ENCODE measurements at regions not wholly inside any gene's neighbourhood (a gene's known extent, or its start where the extent isn't known, plus 50 kb on each side); places are given as distances from the start of the nearest gene placed in this dataset.

DNA sequence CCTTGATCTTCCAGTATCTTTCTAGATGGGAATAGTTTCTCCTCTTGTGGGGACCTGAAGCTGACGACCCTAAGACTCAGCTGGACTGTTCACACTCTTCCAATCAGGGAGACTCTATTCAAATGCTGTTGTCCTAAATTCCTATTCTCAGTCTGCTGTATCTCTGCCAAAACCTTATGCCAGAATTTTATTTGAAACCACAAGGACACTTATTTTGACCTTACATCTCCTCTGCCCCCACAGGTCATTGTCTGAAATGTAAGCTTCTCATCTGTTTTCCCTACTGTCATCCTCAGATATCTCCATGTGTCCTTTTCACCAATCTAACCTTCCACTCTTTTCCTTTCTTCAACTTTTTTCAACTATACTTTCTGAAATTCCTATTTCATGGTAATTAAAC lies 289.5 kb upstream of the SGK1 start:
- DNase-seq (ENCODE audit: low spot score), result no peak

DNA sequence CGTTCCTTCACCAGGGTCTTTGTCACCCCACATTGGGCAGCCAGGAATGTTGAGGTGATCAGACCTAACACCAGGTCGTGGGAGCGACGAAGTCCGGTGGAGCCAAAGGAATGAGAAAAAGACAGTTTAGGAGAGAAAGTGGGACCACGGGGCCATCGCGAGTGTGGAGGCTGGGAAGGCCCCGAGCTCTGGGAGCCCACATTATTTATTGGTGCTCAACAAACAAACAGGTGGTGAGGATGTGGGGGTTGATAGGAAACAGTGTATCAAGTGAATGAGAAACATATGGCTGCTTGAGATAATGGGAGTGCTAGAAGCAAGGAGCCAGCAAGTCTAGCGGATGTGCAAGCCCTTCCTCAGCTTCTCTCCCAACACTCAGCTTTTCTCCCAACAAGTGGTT lies 287.1 kb upstream of the SGK1 start:
- no peak for DNase-seq (ENCODE audit: low spot score)
- TF ChIP-seq, protein P1, sequence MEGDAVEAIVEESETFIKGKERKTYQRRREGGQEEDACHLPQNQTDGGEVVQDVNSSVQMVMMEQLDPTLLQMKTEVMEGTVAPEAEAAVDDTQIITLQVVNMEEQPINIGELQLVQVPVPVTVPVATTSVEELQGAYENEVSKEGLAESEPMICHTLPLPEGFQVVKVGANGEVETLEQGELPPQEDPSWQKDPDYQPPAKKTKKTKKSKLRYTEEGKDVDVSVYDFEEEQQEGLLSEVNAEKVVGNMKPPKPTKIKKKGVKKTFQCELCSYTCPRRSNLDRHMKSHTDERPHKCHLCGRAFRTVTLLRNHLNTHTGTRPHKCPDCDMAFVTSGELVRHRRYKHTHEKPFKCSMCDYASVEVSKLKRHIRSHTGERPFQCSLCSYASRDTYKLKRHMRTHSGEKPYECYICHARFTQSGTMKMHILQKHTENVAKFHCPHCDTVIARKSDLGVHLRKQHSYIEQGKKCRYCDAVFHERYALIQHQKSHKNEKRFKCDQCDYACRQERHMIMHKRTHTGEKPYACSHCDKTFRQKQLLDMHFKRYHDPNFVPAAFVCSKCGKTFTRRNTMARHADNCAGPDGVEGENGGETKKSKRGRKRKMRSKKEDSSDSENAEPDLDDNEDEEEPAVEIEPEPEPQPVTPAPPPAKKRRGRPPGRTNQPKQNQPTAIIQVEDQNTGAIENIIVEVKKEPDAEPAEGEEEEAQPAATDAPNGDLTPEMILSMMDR (IDR thresholded peaks at IDR 0.05; ENCODE audit: extremely low read depth, missing control alignments), result no peak

More for the DNA sequence above, 289.5 kb upstream of the SGK1 start:
- TF ChIP-seq, protein P1 (IDR thresholded peaks at IDR 0.05; ENCODE audit: extremely low read depth, missing control alignments), result no peak

DNA sequence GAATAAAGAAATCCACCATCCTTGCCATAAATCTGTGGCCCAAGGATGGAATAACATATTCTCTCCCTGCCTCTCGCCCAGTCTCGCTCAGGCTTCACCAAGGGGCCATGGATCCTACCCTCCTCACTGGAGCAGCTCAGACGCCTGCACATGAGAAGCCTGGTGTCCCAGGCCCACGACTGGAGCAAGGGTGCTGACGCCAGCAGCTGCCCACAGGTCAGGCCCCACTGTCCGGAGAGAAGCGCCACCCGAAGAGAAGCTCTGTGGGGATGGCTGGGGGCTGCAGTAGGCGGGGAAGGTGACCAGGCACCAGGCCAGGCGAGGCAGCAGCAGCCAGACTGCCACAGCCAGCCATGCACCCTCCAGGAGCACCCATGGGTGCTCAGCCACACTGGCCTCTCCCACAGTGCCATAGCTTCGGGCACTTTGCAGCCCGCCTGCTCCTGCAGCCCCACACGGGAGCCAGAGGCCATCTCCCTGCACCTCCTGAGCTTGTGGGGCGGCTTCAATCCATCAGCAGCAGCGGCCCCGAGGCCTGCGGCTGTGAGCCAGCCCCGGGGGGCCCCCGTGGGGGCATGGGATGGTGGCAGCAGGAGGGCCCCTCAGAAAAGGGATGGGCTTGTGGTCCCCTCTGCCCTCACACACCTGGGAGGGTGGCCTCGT lies 286.2 kb upstream of the SGK1 start:
- DNase-seq (ENCODE audit: low spot score), result no peak
- TF ChIP-seq, protein P1 (IDR thresholded peaks at IDR 0.05; ENCODE audit: extremely low read depth, missing control alignments), result no peak

DNA sequence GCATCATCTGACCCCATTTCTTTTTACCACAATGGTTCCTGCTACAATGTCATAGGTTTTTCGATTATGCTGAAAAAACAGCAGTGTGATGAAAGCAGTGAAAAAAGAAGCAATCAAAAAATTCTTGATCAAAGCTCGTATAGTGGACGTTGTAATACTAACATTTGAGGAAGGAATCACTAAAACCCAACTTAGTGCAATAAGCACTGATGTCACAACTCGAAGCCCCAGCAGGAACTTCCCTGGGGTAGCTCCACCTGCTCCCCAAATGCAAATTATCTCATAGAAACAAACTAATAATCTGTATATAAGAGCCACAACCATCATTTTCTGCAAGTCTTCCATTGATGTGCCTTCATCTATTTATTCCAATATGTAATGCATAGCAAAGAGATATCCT lies 285.6 kb upstream of the SGK1 start:
- no peak for DNase-seq (ENCODE audit: low spot score)
- TF ChIP-seq, protein P1 (IDR thresholded peaks at IDR 0.05; ENCODE audit: extremely low read depth, missing control alignments), result no peak

DNA sequence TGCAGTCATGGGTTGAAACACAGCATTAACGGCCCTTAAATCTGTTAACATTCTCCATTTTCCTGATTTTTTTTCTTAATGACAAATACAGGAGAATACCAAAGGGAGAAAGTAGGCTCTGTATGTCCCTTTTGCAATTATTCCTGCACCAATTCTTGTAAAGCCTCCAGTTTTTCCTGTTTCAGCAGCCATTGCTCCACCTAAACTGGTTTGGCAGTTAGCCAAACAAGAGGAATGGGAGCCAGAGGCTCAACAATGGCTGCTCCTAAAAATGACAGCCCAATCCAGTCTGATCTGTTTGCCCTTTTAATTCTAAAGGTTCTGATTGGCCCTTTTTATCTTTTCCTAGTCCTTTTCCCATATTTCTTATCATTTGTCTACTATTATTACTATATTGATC lies 284.2 kb upstream of the SGK1 start:
- DNase-seq (ENCODE audit: low spot score), result no peak

DNA sequence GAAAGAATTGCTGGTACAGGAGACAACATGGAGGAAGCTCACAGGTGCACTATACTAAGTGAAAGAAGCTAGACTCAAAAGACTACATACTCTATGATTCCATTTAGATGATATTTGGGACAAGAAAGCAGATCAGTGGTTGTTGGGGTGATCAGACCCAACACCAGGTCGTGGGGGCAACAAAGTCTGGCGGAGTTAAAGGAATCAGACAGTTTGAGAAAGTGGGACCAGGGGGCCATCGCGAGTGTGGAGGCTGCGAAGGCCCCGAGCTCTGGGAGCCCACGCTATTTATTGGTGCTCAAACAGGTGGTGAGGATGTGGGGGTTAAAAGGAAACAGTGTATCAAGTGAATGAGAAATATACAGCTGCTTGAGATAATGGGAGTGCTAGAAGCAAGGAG lies 282.8 kb upstream of the SGK1 start:
- TF ChIP-seq, protein P1 (IDR thresholded peaks at IDR 0.05; ENCODE audit: extremely low read depth, missing control alignments), result no peak
- no peak for DNase-seq (ENCODE audit: low spot score)

More for the DNA sequence above, 284.2 kb upstream of the SGK1 start:
- TF ChIP-seq, protein P1 (IDR thresholded peaks at IDR 0.05; ENCODE audit: extremely low read depth, missing control alignments), result no peak

DNA sequence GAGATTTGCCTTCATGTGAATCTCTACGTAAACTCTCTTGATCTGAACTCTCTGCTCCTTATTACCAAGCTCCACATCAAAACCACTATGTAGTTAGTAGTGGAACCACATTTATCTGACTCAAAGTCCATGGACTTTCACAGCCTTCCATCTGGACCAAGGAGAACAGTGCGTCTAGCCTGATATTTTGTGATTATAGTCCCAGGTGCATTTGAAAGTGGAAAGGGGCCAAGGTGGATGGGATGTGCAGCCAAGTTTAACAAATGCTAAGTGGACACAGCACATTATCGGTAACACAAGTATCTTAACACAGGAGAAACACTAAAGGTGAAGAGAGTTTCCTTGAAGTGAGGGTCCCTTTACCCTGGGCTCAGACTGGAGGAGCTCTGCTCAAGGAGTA lies 281.2 kb upstream of the SGK1 start:
- DNase-seq (ENCODE audit: low spot score), result no peak
- TF ChIP-seq, protein P1 (IDR thresholded peaks at IDR 0.05; ENCODE audit: extremely low read depth, missing control alignments), result no peak
